Spleen (tissue), 11 donors: ENCODE measurements at regions not wholly inside any gene's neighbourhood (a gene's known extent, or its start where the extent isn't known, plus 50 kb on each side); places are given as distances from the start of the nearest gene placed in this dataset.
"Not testable (repeated sequence)": the region's sequence is repeated elsewhere in the genome, so short reads cannot be mapped to it uniquely, and the experiment has no call there.

Experiments used
- DNase-seq: peaks from one replicate; pipeline ENCODE4 v3.0.0-alpha.2; 2020
- H3K27ac ChIP-seq, 8 donors: fragments of 200-600 bp; sonication (generic) in 7 of 8; 1 replicate in 4 of 8; 2 replicates in 4 of 8; pipeline versions ENCODE4 v1.5.0 to v1.8.0; 2016 to 2021; ENCODE audit warnings: inconsistent platforms in 4 of 8, mild to moderate bottlenecking in 4 of 8, moderate library complexity in 1 of 8
- H3K27me3 ChIP-seq, 7 donors: fragments of 200-600 bp; sonication (generic) in 6 of 7; replicated peaks in 1 of 7; 1 replicate in 4 of 7; 2 replicates in 3 of 7; pipeline versions ENCODE4 v1.5.0 to v1.8.0; 2016 to 2021; ENCODE audit warnings: inconsistent platforms in 3 of 7, mild to moderate bottlenecking in 1 of 7
- H3K36me3 ChIP-seq, 6 donors: fragments of 200-600 bp; sonication (generic) in 5 of 6; 1 replicate in 4 of 6; 2 replicates in 2 of 6; pipeline versions ENCODE4 v1.5.0 to v1.8.0; 2016 to 2021; ENCODE audit warnings: inconsistent platforms in 2 of 6
- H3K4me1 ChIP-seq, 6 donors: fragments of 200-600 bp; sonication (generic) in 5 of 6; 1 replicate in 3 of 6; 2 replicates in 3 of 6; pipeline versions ENCODE4 v1.5.0 to v1.8.0; 2016 to 2021; ENCODE audit warnings: inconsistent platforms in 3 of 6
- H3K4me3 ChIP-seq, 8 donors: fragments of 200-600 bp; sonication (generic) in 7 of 8; 1 replicate in 4 of 8; 2 replicates in 4 of 8; pipeline versions ENCODE4 v1.5.0 to v1.8.0; 2016 to 2021; ENCODE audit warnings: inconsistent platforms in 4 of 8, mild to moderate bottlenecking in 4 of 8, moderate library complexity in 2 of 8
- H3K9me3 ChIP-seq, 8 donors: fragments of 200-600 bp; sonication (generic) in 7 of 8; 1 replicate in 4 of 8; 2 replicates in 4 of 8; pipeline versions ENCODE4 v1.5.0 to v1.8.0; 2016 to 2021; ENCODE audit warnings: inconsistent platforms in 4 of 8
- CTCF ChIP-seq, 11 experiments: fragments of 200-600 bp in 7 of 11; fragments of 450-650 bp in 4 of 11; sonication (generic) in 4 of 11; IDR thresholded peaks in 8 of 11; conservative IDR thresholded peaks in 3 of 11; 1 replicate in 7 of 11; 2 replicates in 4 of 11; pipeline versions ENCODE4 v1.4.0 to v1.8.0; 2016 to 2021; ENCODE audit warnings: antibody characterized with exemption in 11 of 11, inconsistent platforms in 4 of 11, mild to moderate bottlenecking in 1 of 11
- POLR2A ChIP-seq, 3 donors: fragments of 450-650 bp; IDR thresholded peaks; one replicate each; pipeline ENCODE4 v1.5.1; 2017; ENCODE audit warnings: antibody characterized with exemption in 3 of 3, mild to moderate bottlenecking in 1 of 3
- POLR2AphosphoS5 ChIP-seq, 3 donors: sonication (generic); formaldehyde crosslinking; IDR thresholded peaks; one replicate each; pipeline ENCODE4 v1.5.1; 2017; ENCODE audit warnings: antibody characterized with exemption in 3 of 3
- WGBS, 5 donors: extraction: QIAGEN DNeasy Blood & Tissue Kit in 3 of 5; methylation state at CpG; one replicate each; pipeline versions ENCODE4 v1.1.5 to v1.1.7; 2013 to 2018; 5-methylcytosine and 5-hydroxymethylcytosine counted together
- intact Hi-C: fragments of 100-400 bp; cut with DNase I; formaldehyde crosslinking; loops from one replicate; pipeline ENCODE4 v1.15.0; 2023; ENCODE audit warnings: low total_unique reads
- small RNA-seq, 4 donors: library from RNA; depleted of rRNA; stranded (forward); fragments of <200 nt; gene quantifications; one replicate each; pipeline ENCODE3, GENCODE V24; 2016
- donor health status: healthy with polysubstance abuse.
- donor health status: DM: no; HTN: no; CAD: no; lungs with moderate emphysema.
- donor health status: DM: no; HTN: no; CAD: no.
- donor health status: Bipolar disorder and iron deficiency.
- donor health status: healthy.
- donor health status: DM: no; HTN: no; CAD: no.
- donor health status: DM: yes; HTN: yes; CAD: no.

- intact Hi-C loops = no loop called here
- TF ChIP-seq POLR2A (IDR thresholded peaks at IDR 0.05) (no peak), POLR2AphosphoS5 (IDR thresholded peaks at IDR 0.05) (no peak), CTCF (IDR thresholded peaks at IDR 0.05 in 8 of 11, conservative IDR thresholded peaks at IDR 0.05 in 3 of 11) (no peak)
- 93 to 98% (median 95%) methylated on average over 3 of the region's 3 CpGs for WGBS, 5 donors
Measured at GRCh38 chr4:100014616-100015015, 64.5 kb upstream of the H2AZ1 start.

GRCh38 chr4:100009490-100009889 lies 59.4 kb upstream of the H2AZ1 start:
- no peaks in the 10 kb centered on the region for H3K9me3 ChIP-seq
- H3K27me3 ChIP-seq = peaks cover 0 to 6% (median 0%) of the 10 kb centered on the region in 7 donors
- intact Hi-C loops = no loop called here
- no peaks in the 10 kb centered on the region for H3K36me3 ChIP-seq
- no peak overlapping the region for H3K27ac ChIP-seq
- no peaks in the 10 kb centered on the region for H3K4me1 ChIP-seq
- 61 to 83% (median 70%) methylated on average over 1 of the region's 1 CpG for WGBS, 5 donors
- H3K4me3 ChIP-seq = no peak overlapping the region
- DNase-seq = no peak
- no peak for TF ChIP-seq POLR2A (IDR thresholded peaks at IDR 0.05)
- TF ChIP-seq POLR2AphosphoS5 (IDR thresholded peaks at IDR 0.05) = no peak
- TF ChIP-seq CTCF (IDR thresholded peaks at IDR 0.05 in 8 of 11, conservative IDR thresholded peaks at IDR 0.05 in 3 of 11) = no peak

More at GRCh38 chr4:100014616-100015015, 64.5 kb upstream of the H2AZ1 start:
- Histone ChIP-seq H3K4me1 (no peaks in the 10 kb centered on the region), H3K9me3 (no peaks in the 10 kb centered on the region), H3K36me3 (no peaks in the 10 kb centered on the region), H3K27me3 (no peaks in the 10 kb centered on the region), H3K27ac (no peak overlapping the region), H3K4me3 (no peak overlapping the region)
- DNase-seq = no peak

- no peaks in the 10 kb centered on the region for H3K9me3 ChIP-seq
- intact Hi-C loops = no loop called here
- H3K36me3 ChIP-seq = no peaks in the 10 kb centered on the region
- peaks cover 0 to 6% (median 0%) of the 10 kb centered on the region in 7 donors for H3K27me3 ChIP-seq
- H3K27ac ChIP-seq = no peak overlapping the region
- H3K4me1 ChIP-seq = no peaks in the 10 kb centered on the region
- 70 to 90% (median 81%) methylated on average over 1 of the region's 1 CpG for WGBS, 5 donors
- no peak overlapping the region for H3K4me3 ChIP-seq
- DNase-seq = no peak
- TF ChIP-seq POLR2AphosphoS5 (IDR thresholded peaks at IDR 0.05) = no peak
- TF ChIP-seq CTCF (IDR thresholded peaks at IDR 0.05 in 8 of 11, conservative IDR thresholded peaks at IDR 0.05 in 3 of 11) = no peak
- no peak for TF ChIP-seq POLR2A (IDR thresholded peaks at IDR 0.05)
Measured at GRCh38 chr4:100008048-100008447, 58.0 kb upstream of the H2AZ1 start.

GRCh38 chr4:100006161-100006560 lies 56.1 kb upstream of the H2AZ1 start:
- DNase-seq, H3K27me3 ChIP-seq, H3K9me3 ChIP-seq, H3K36me3 ChIP-seq, intact Hi-C loops, H3K27ac ChIP-seq, H3K4me3 ChIP-seq, H3K4me1 ChIP-seq: not testable (repeated sequence)
- 87 to 100% (median 95%) methylated on average over 3 to 18 of the region's 23 CpGs for WGBS, 5 donors

Small RNAs in the stretch of these regions (small RNA-seq; reads per million reads assigned to genes)
- 0 reads per million in 4 donors for gene DYNLL1P6
